ENCODE measurements at regions not wholly inside any gene's neighbourhood (a gene's known extent, or its start where the extent isn't known, plus 50 kb on each side); places are given as distances from the start of the nearest gene placed in this dataset.
A peak's percentile ranks its signal among the peaks of the same experiment; 100 is the strongest.

DNA sequence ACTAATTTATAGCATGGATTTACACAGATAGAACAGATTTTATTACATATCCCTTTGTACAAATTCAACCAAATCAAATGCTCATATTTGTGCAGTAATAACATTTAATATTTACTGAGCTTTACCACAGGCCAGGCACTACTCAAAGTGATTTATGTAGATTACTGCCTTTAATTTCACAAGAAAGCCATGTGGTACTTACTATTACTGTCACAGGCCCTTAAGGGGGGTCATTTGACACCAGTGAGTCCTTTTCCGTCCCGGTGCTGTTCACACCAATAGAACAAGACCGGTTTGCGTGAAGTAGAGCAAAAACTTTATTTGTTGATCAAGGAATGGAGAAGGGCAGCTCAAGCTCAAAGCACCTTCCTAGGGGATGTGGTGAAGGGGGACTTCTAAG lies 308.5 kb upstream of the KCNN2 start:
- H3K9me3 Mint-ChIP-seq: no peaks in the 10 kb centered on the region
- CTCF ChIA-PET: interaction anchor here (0.6 kb wide), 2 partner anchors 35 to 981 kb away, joined by 3 read pairs; no protein-coding TSS in a partner anchor
- H3K27ac Mint-ChIP-seq: no peak overlapping the region
- intact Hi-C loops (cut with micrococcal nuclease): no loop called here
- no peak for DNase-seq
- no peaks in the 10 kb centered on the region for H3K4me1 Mint-ChIP-seq (ENCODE audit: low read depth)
- peaks cover 41% of the 10 kb centered on the region for H3K27me3 Mint-ChIP-seq (ENCODE audit: low read depth)
- H3K4me3 Mint-ChIP-seq: no peak overlapping the region
- no peaks in the 10 kb centered on the region for H3K36me3 Mint-ChIP-seq (ENCODE audit: low read depth)

DNA sequence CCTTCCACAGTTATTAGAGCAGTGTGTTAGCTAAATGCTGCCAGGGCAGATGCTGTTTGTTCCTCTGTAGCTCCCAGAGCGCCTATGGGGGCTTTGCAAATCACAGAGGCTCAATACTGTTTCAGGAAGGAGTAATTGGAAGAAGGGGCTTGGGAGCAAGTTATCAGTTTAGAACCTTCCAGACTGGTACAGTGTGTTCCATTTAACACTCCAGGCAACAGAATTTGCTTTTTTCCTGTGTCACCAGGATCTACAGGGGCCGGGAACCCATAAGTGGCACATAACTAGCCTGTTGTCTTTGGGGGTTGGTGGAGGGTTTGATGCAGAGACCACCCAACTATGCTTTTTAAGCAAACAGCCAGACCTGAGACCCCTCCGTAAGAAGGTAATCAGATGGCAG lies 307.3 kb upstream of the KCNN2 start:
- CTCF ChIA-PET: interaction anchor here (0.6 kb wide), 1 partner anchor 442 kb away, joined by 3 read pairs; no protein-coding TSS in a partner anchor
- intact Hi-C loops (cut with micrococcal nuclease): no loop called here

DNA sequence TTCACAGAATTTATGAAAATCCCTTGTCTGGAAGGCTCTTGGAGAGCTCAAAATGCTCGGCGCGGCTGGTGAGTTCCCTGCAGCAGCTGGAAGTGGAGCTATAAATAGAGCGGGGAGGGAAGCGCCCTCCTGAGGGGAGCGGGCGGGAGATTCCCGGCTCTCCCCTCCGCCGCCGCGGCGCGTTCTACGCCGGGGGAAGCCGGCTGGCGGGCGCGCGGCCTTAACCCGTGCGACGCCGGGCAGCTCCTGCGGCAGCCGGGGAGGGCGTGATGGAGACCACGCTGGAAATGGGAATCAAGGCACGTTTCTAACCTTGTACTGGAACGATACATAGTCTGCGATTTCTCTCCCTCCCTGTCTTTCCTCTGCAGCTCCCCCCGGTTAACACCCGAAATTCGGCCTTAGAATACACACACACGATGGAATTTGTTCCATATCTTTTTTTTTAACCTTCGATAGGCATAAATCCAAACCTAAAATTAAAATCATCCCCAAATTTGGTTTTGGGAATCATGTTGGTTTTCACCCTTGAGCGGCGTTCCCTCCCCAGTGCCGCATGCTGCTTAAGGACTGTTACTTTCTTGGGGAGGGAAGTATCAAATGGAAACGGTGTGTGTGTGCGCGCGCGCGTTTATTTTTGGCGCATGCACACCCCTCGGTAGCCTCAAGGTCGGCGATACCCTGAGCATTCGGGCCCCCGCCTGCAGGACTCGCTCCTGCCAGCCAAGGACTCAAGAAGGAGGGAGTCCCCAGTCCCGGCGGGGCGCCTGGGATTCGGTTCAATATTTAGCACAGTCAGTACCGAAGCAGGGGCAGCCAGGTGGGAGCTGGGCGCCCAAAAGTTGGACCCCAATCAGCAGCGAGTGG lies 306.3 kb upstream of the KCNN2 start:
- H3K4me1 Mint-ChIP-seq (ENCODE audit: low read depth): no peaks in the 10 kb centered on the region
- H3K27ac Mint-ChIP-seq: no peak overlapping the region
- no peaks in the 10 kb centered on the region for H3K36me3 Mint-ChIP-seq (ENCODE audit: low read depth)
- DNase-seq: no peak
- intact Hi-C loops (cut with micrococcal nuclease): no loop called here
- peaks cover 2% of the 10 kb centered on the region for H3K9me3 Mint-ChIP-seq
- CTCF ChIA-PET: no interaction called here
- H3K27me3 Mint-ChIP-seq (ENCODE audit: low read depth): peaks cover 44% of the 10 kb centered on the region
- H3K4me3 Mint-ChIP-seq: no peak overlapping the region

More for the DNA sequence above, 307.3 kb upstream of the KCNN2 start:
- H3K4me3 Mint-ChIP-seq: no peak overlapping the region
- no peaks in the 10 kb centered on the region for H3K36me3 Mint-ChIP-seq (ENCODE audit: low read depth)
- peaks cover 44% of the 10 kb centered on the region for H3K27me3 Mint-ChIP-seq (ENCODE audit: low read depth)
- no peak overlapping the region for H3K27ac Mint-ChIP-seq
- H3K4me1 Mint-ChIP-seq (ENCODE audit: low read depth): no peaks in the 10 kb centered on the region
- DNase-seq: no peak
- peaks cover 2% of the 10 kb centered on the region for H3K9me3 Mint-ChIP-seq

DNA sequence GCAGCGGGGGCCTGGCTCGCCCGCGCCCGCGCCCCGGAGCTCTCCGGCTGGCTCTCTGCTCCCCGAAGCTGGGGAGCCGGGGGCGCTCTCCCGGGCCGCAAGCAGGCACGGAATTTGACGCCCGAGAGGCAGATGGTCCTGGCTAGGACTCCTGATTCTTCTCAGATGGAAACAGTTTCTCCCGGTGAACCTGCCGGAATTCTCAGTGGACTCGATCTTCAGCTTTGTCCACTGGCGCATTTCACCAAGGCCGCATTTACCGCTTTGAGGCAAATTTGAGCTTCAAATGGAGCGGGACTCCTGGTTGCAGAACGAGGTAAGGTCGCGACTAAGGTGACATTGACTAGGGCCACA lies 305.7 kb upstream of the KCNN2 start:
- Mint-ChIP-seq H3K27me3 (ENCODE audit: low read depth) (peaks cover 48% of the 10 kb centered on the region), H3K36me3 (ENCODE audit: low read depth) (no peaks in the 10 kb centered on the region), H3K4me1 (ENCODE audit: low read depth) (no peaks in the 10 kb centered on the region), H3K9me3 (peaks cover 2% of the 10 kb centered on the region), H3K4me3 (no peak overlapping the region), H3K27ac (no peak overlapping the region)
- no peak for DNase-seq
- intact Hi-C loops (cut with micrococcal nuclease): no loop called here
- CTCF ChIA-PET: no interaction called here

- CTCF ChIA-PET: no interaction called here
- no peaks in the 10 kb centered on the region for H3K4me1 Mint-ChIP-seq (ENCODE audit: low read depth)
- H3K27me3 Mint-ChIP-seq (ENCODE audit: low read depth): peaks cover 29% of the 10 kb centered on the region
- H3K4me3 Mint-ChIP-seq: no peak overlapping the region
- peaks cover 2% of the 10 kb centered on the region for H3K9me3 Mint-ChIP-seq
- no peak overlapping the region for H3K27ac Mint-ChIP-seq
- DNase-seq: no peak
- intact Hi-C loops (cut with micrococcal nuclease): no loop called here
- H3K36me3 Mint-ChIP-seq (ENCODE audit: low read depth): no peaks in the 10 kb centered on the region
These were observed 301.0 kb upstream of the KCNN2 start for GRCh38 chr5:114060866-114061265.

GRCh38 chr5:114062932-114063867 lies 298.7 kb upstream of the KCNN2 start:
- H3K36me3 Mint-ChIP-seq (ENCODE audit: low read depth): no peaks in the 10 kb centered on the region
- intact Hi-C loops (cut with micrococcal nuclease): no loop called here
- CTCF ChIA-PET: no interaction called here
- no peak overlapping the region for H3K27ac Mint-ChIP-seq
- H3K4me3 Mint-ChIP-seq: no peak overlapping the region
- H3K4me1 Mint-ChIP-seq (ENCODE audit: low read depth): no peaks in the 10 kb centered on the region
- H3K27me3 Mint-ChIP-seq (ENCODE audit: low read depth): peaks cover 12% of the 10 kb centered on the region
- DNase-seq: no peak
- peaks cover 2% of the 10 kb centered on the region for H3K9me3 Mint-ChIP-seq

DNA sequence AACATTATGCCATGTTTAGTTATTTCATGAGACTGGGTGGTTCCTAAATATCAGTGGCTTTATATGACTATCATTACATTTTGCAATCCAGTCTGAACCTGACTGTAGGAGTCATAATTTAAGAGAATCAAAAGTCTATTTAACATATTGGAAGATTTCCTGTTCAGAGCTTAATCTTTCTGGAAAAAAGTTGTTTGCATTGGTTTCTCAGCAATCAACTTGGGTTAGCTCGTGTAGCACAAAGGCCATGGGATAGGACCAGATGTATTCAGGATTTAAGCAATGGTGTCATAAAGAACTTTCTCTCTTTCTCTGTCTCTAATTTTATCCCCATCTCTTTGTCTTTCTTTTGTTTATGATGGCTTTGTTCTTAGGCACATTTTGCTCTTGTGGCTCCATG lies 296.0 kb upstream of the KCNN2 start:
- no peaks in the 10 kb centered on the region for H3K9me3 Mint-ChIP-seq
- intact Hi-C loops (cut with micrococcal nuclease): no loop called here
- H3K4me3 Mint-ChIP-seq: no peak overlapping the region
- H3K27me3 Mint-ChIP-seq (ENCODE audit: low read depth): peaks cover 4% of the 10 kb centered on the region
- no peaks in the 10 kb centered on the region for H3K4me1 Mint-ChIP-seq (ENCODE audit: low read depth)
- H3K27ac Mint-ChIP-seq: no peak overlapping the region
- CTCF ChIA-PET: no interaction called here
- DNase-seq: no peak
- no peaks in the 10 kb centered on the region for H3K36me3 Mint-ChIP-seq (ENCODE audit: low read depth)

DNA sequence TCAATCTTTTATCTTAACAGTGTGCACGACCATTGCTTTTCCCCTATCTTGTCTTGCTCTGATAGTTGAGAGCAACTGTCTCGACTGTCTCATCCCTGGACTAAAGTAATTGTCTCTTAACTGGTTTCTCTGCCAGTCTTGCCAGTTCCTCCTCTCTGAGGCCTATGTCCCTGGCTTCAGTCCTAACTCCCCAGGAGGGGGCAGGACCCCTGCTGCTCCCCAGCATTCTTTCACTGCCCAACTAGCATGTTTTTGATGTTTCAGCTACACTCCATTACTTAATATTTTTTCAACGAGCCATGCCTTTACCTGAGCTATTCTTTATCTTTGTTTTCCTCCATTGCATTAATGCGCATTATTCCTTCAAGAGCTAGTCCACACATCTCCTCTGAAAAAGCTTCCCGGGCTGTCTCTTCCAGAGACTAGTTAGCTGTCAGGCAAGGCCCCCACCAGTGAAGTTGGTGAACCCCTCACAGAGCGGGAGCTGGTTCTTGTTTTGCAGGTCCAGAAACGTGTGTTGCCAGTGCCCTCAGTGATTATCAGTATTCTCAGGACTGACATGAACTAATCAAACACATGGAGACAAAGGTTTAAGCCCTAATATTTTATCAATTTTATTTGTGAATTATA lies 291.7 kb upstream of the KCNN2 start:
- CTCF ChIA-PET: no interaction called here
- no peak overlapping the region for H3K27ac Mint-ChIP-seq
- intact Hi-C loops (cut with micrococcal nuclease): no loop called here

DNA sequence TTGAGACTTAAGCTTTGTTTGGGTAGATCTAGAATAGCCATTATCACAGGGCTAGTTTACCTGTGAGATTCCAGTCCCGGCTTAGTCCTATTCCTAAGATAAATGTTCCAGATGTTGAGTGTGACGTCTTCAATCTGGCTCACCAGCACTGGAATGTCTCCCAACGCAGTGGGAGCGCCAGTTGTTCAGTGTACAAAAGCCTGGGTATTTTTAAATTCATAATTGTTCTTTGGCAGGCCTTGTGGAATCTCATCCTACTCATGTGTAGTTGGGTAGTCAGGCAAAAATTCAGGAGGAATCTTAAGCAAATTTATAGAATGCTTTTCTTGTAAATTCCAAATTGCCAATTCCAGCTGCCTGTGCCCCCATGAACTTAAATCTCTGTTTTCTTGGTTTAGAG lies 272.6 kb upstream of the KCNN2 start:
- Mint-ChIP-seq H3K4me3 (no peak overlapping the region), H3K27me3 (ENCODE audit: low read depth) (no peaks in the 10 kb centered on the region)
- no peak for DNase-seq

More for the DNA sequence above, 291.7 kb upstream of the KCNN2 start:
- no peaks in the 10 kb centered on the region for H3K4me1 Mint-ChIP-seq (ENCODE audit: low read depth)
- no peaks in the 10 kb centered on the region for H3K27me3 Mint-ChIP-seq (ENCODE audit: low read depth)
- no peaks in the 10 kb centered on the region for H3K9me3 Mint-ChIP-seq
- DNase-seq: no peak
- no peaks in the 10 kb centered on the region for H3K36me3 Mint-ChIP-seq (ENCODE audit: low read depth)
- no peak overlapping the region for H3K4me3 Mint-ChIP-seq

GRCh38 chr5:114097570-114097969 lies 264.3 kb upstream of the KCNN2 start:
- intact Hi-C loops (cut with micrococcal nuclease): no loop called here
- Mint-ChIP-seq H3K36me3 (ENCODE audit: low read depth) (no peaks in the 10 kb centered on the region), H3K27me3 (ENCODE audit: low read depth) (no peaks in the 10 kb centered on the region), H3K9me3 (peaks cover 9% of the 10 kb centered on the region), H3K4me1 (ENCODE audit: low read depth) (no peaks in the 10 kb centered on the region), H3K27ac (no peak overlapping the region), H3K4me3 (no peak overlapping the region)
- DNase-seq: no peak
- CTCF ChIA-PET: interaction anchor here (0.7 kb wide), 1 partner anchor 24 kb away, joined by 3 read pairs; no protein-coding TSS in a partner anchor

More for the DNA sequence above, 272.6 kb upstream of the KCNN2 start:
- Mint-ChIP-seq H3K4me1 (ENCODE audit: low read depth) (no peaks in the 10 kb centered on the region), H3K36me3 (ENCODE audit: low read depth) (no peaks in the 10 kb centered on the region), H3K27ac (no peak overlapping the region), H3K9me3 (peaks cover 18% of the 10 kb centered on the region)
- CTCF ChIA-PET: interaction anchor here (1.0 kb wide), 1 partner anchor 9 kb away, joined by 3 read pairs; no protein-coding TSS in a partner anchor
- intact Hi-C loops (cut with micrococcal nuclease): no loop called here

- intact Hi-C loops (cut with micrococcal nuclease): no loop called here
- H3K36me3 Mint-ChIP-seq (ENCODE audit: low read depth): no peaks in the 10 kb centered on the region
- CTCF ChIA-PET: no interaction called here
These were observed 262.7 kb upstream of the KCNN2 start for GRCh38 chr5:114099161-114099560.

GRCh38 chr5:114101153-114101552 lies 260.7 kb upstream of the KCNN2 start:
- Mint-ChIP-seq H3K4me3 (no peak overlapping the region), H3K9me3 (no peaks in the 10 kb centered on the region), H3K27me3 (ENCODE audit: low read depth) (no peaks in the 10 kb centered on the region), H3K36me3 (ENCODE audit: low read depth) (no peaks in the 10 kb centered on the region), H3K27ac (no peak overlapping the region), H3K4me1 (ENCODE audit: low read depth) (no peaks in the 10 kb centered on the region)
- CTCF ChIA-PET: interaction anchor here (1.0 kb wide), 1 partner anchor 349 kb away, joined by 3 read pairs; no protein-coding TSS in a partner anchor
- intact Hi-C loops (cut with micrococcal nuclease): loop anchor here (2.0 to 5.0 kb wide), 2 partner anchors 350 to 966 kb away; no protein-coding TSS in a partner anchor
- peak; percentile 5 for DNase-seq

More at GRCh38 chr5:114099161-114099560, 262.7 kb upstream of the KCNN2 start:
- H3K27ac Mint-ChIP-seq: no peak overlapping the region
- H3K4me1 Mint-ChIP-seq (ENCODE audit: low read depth): no peaks in the 10 kb centered on the region
- H3K27me3 Mint-ChIP-seq (ENCODE audit: low read depth): no peaks in the 10 kb centered on the region
- DNase-seq: no peak
- H3K4me3 Mint-ChIP-seq: no peak overlapping the region
- H3K9me3 Mint-ChIP-seq: no peaks in the 10 kb centered on the region

All from activated naive CD4-positive, alpha-beta T cell treated with anti-CD3 and anti-CD28 coated beads for 36 hours (primary cell).